Fibroblast of mammary gland (primary cell): ENCODE measurements at regions not wholly inside any gene's neighbourhood (a gene's known extent, or its start where the extent isn't known, plus 50 kb on each side); places are given as distances from the start of the nearest gene placed in this dataset.
A peak's percentile ranks its signal among the peaks of the same experiment; 100 is the strongest.

Experiments
- DNase-seq: peaks from one replicate; pipeline ENCODE4 v3.0.0-alpha.2; 2010; ENCODE audit warnings: low read depth
- H3K4me3 ChIP-seq: 2 replicates; pipeline ENCODE4 v1.5.1; 2011; ENCODE audit warnings: low read depth, mild to moderate bottlenecking, low read length, moderate library complexity; ENCODE audit not compliant: control insufficient read depth
- CTCF ChIP-seq: conservative IDR thresholded peaks from 2 replicates; pipeline ENCODE4 v1.5.1; 2011; ENCODE audit warnings: low read depth, low read length, inconsistent platforms; ENCODE audit not compliant: control insufficient read depth, insufficient read depth

GRCh38 chr15:58269455-58270414, 131.6 kb downstream of the AQP9 start:
- DNase-seq: peak; percentile 68

GRCh38 chr15:58271410-58271809, 133.2 kb downstream of the AQP9 start:
- H3K4me3 ChIP-seq: no peak overlapping the region
- no peak for TF ChIP-seq CTCF
- DNase-seq: no peak

More at GRCh38 chr15:58269455-58270414, 131.6 kb downstream of the AQP9 start:
- no peak overlapping the region for H3K4me3 ChIP-seq
- peak; percentile 89 for TF ChIP-seq CTCF

GRCh38 chr15:58273104-58273503, 134.9 kb downstream of the AQP9 start:
- H3K4me3 ChIP-seq: no peak overlapping the region
- no peak for TF ChIP-seq CTCF
- no peak for DNase-seq

GRCh38 chr15:58274885-58275284, 136.7 kb downstream of the AQP9 start:
- H3K4me3 ChIP-seq: no peak overlapping the region
- DNase-seq: no peak
- no peak for TF ChIP-seq CTCF

GRCh38 chr15:58275785-58276184, 137.6 kb downstream of the AQP9 start:
- TF ChIP-seq CTCF: no peak
- H3K4me3 ChIP-seq: no peak overlapping the region
- no peak for DNase-seq

- DNase-seq: no peak
- H3K4me3 ChIP-seq: no peak overlapping the region
- TF ChIP-seq CTCF: no peak
These were observed 138.7 kb downstream of the AQP9 start for GRCh38 chr15:58276924-58277323.
